Inferior parietal cortex (tissue), 1 donor: ENCODE measurements at regions not wholly inside any gene's neighbourhood (a gene's known extent, or its start where the extent isn't known, plus 50 kb on each side); places are given as distances from the start of the nearest gene placed in this dataset.
"Not testable (repeated sequence)": the region's sequence is repeated elsewhere in the genome, so short reads cannot be mapped to it uniquely, and the experiment has no call there.

Experiments
- DNase-seq: peaks from one replicate; pipeline ENCODE4 v3.0.0-alpha.2; 2016; ENCODE audit errors: extremely low spot score

DNA sequence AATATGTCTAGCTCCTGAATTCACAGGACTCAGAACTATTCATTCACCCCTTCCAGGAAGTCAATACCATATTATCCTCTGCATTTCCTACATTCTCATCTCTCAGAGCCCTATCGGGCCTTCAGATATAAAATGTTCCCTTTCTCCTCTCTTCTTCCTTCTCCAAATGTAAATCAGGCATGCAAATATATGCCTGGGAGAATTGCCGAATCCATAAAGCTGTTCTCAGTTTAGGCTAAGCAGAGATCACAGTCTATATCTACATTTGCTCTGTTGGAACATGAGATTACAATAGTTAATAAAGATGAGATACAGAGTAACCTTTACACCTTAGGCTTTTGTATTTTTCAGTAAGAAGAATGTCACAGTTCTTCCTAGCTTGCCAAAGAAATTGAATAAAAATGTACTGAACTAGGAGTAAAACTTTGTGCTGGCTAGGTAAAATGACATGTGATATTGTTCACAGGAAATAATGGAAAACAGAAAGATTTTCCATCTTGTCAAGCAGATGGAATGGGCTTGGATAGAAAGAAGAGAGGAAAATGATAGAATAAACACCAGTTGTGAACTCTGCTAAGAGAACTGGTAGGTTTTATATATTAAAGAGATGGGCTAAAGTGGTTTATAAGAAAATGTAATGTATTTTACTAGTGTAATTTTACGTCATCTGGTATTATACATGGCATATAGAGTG is 161.5 kb downstream of the NRIP1 start:
- no peak for DNase-seq

DNA sequence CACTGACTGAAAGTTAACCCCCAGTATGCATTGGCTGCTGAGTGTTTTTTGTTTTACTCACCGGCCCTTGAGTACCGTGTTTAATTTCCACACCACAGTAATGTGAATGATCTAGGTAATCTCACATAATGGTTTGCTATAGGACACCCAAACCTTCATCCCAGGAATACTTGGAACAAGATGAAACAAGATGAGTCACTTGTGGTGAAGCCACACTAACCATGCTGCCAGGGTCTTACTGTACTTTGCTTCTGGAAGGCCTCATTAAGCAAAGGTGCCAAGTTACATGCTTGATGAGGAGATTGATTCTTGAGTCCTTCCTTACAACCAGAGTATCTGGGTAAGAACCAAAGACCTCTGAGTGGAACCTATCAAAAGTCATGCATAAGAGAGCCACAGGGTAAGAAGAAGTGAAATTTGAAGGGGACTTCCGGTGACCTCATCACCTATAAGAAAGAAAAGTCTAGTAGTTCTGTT is 163.3 kb downstream of the NRIP1 start:
- DNase-seq: no peak

DNA sequence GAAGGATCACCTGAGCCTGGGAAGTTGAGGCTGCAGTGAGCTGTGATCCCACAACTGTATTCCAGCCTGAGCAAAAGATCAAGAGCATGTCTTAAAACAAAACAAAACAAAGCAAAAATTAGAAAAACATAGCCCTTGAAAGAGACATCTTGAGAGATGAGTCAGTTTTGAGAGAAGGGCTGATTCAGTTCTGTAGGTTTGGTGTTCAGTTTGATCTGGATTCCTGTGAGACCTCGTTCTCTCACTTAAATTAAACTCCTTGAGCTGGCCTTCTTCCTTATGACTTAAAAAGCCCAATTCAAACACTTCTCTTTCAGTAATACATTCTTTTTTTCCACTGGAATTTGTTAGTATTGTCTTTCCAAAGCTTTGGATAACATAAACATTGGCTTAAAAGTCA is 164.2 kb downstream of the NRIP1 start:
- DNase-seq: no peak

DNA sequence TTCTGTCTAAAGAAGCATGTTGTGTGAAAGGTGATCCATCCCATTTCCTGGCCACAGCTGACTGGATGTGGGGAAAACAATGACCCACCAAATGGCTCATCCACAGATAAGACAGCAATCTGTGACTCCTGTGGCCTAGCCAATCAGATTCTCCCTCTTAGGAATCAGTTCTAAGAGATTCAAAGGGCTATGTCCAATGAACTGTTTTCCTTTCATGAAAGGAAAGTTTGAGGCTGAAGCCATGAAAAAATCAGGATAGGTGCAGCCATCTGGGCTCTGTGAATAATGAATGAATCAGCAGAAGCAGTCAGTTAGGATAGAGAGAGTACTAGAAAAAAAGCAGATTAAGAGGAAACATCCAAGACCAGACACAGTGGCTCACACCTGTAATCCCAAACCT is 164.7 kb downstream of the NRIP1 start:
- DNase-seq: no peak

DNA sequence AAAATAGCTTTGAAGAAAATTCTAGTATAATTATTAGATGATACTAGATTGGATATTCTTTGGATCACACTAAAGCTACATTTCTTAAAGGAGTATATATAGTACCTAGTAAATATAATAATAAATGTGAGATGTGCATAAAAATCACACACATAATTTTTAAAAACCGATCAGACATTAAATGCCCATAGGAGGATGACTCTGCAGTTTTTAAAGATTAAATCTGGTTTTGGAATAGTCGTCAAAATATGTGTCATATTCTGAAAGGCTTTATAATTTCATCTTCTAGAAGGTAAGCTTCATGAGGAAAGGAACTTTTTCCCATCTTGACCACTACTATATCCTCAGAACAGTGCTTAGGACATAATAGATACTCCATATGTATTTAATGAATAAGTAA is 169.0 kb downstream of the NRIP1 start:
- DNase-seq: no peak

DNA sequence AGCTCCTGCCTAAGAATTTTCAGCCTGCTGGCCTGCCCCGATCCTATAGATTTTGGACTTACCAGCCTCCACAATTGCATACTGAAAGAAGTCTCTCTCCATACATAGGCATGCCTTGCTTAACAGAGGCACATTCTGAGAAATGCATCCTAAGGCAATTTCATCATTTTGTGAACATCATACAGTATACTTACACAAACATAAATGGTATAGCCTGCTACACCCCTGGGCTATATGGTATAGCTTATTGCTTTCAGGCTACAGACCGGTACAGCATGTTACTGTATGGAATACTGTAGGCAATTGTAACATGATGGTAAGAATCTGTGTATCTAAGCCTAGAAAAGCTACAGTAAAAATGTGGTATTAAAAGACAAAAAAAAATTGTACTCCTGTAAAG is 174.7 kb downstream of the NRIP1 start:
- DNase-seq: no peak

DNA sequence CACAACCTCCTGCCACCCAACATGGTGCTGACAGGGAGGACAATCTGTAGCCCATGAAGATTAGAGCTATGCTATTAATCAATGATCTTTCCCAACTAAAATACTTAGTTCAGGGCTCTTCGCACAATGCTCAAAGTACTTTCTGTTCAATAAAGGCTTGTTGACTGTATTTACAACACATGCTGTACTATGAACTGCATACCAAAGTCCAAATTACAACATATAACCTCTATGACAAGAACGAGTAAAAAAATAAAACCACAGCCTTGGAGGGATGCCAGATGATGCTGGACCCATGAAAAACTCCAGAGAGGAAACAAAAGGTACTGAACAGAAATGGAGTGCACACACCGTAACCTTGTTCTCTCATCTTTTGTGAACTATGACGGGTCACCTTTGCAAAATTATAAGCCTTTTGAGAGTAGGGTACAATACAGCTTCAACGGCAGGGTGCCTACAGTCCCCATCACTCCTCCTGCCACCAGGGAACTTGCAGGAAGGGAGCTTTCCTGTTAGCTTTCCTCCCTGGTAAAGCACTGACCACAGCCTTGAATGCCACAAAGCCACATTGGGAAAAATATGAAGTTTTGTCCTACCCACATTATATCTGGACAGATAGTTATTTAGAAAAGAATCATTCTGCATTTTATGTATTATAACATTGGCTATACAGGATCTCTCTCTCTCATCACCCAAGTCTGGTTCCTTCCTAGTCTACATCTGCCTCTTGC is 175.6 kb downstream of the NRIP1 start:
- DNase-seq: no peak

DNA sequence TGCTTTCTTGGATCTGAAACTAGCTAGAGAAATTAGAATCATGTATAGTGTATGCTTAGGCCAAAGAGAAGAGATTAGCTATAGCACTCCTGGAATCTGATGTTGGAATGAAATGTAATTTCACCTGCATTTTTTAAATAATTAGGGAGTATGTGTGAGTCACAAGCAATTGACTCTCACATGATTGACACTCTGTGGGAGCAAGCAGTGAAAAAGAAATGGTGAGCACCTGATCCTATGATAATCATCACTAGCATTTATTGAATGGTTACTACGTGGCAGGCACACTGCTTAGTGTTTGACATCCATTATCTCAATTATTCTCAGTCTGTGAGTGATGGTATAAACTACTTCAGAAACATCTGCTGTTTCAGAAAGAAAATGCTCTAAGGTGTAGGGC is 176.6 kb downstream of the NRIP1 start:
- no peak for DNase-seq

DNA sequence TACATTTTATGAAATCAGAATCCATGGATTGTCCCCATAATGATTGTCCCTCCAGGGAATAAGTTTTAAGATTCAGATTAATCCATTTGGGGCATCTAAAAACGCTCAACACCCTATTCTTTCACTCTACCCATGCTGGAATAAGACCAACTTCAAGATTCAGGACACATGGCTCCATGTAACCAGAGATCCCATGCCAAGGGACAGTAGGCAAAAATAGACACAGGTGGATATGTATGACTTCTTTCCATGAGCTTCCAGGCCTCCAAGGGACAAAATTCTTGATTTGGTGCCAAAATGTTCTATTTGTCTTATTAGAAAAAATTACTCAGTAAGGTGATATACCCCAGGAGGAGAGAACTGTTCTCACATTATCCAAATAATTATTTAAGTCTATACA is 178.8 kb downstream of the NRIP1 start:
- DNase-seq: no peak

DNA sequence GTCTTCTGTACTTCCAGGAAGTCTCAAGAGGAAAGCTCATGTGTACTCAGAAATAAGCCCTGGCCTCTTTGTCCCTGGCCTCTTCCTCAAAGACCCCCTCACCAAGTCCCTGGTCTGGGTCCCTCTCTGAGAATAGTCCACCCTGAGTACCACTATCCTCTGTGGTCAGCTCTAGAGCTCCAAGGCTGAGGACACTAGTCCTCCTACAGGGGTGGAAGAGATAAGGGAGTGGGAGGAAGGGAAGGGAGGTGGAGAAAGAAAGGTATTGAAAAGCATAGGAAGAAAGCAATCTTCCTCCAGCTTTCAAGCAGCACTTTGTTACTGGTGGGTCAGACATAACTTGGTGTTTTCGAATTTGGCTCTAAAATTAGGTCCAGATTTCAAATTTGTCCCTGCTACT is 181.4 kb downstream of the NRIP1 start:
- DNase-seq: no peak

DNA sequence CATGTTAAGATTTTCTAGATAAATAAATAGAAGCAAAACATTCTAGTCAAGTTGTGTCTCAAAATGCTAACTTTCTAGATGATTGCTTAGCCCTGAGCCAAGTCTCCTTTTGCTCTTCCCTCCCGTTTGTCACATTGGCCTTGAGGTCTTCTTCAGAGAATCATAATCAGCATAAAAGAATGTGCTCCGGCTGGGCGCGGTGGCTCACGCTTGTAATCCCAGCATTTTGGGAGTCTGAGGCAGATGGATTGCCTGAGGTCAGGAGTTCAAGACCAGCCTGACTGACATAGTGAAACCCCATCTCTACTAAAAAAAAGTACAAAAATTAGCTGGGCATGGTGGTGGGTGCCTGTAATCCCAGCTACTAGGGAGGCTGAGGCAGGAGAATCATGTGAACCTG is 182.3 kb downstream of the NRIP1 start:
- DNase-seq: not testable (repeated sequence)

DNA sequence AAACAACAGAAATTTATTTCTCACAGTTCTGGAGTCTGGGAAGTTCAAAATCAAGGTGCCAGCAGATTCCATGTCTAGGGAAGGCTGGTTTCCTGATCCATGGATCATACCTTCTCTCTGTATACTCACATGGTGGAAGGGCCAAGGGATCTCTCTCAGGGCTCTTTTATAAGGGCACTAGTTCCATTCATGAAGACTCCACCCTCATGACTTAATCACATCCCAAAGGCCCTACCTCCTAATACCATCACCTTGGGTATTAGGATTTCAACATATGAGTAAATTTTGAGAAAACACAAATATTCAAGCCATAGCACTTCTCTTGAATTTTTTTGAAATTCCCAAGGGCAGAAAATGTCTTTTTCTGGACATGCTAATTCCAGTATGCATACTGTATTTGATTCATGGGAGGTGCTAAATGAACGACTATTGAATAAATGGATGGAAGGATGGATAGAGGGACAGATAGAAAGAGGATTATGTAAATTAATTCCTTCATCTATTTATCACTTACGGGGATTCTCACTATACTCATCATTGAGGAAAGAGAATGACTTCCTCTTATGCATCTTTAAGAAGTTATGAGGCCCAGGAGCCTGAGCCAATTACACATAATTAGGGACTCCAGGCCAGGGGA is 182.8 kb downstream of the NRIP1 start:
- DNase-seq: no peak

DNA sequence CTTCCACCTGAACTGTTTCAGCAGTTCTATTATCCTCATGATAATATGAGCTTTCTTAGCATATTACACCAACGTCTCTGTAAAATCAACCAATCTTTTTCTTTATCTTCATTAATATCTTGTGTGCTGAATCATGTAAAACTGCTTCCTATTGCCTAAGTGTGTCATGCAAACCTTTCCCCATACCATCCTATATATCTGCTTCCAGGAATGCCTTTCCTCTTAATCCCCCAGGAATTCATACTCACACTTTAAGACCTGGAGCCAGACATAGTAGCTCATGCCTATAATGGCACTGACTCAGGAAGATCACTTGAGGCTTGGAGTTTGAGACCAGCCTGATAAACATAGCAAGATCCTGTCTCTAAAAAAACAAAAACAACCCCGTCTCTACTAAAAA is 183.9 kb downstream of the NRIP1 start:
- DNase-seq: no peak

DNA sequence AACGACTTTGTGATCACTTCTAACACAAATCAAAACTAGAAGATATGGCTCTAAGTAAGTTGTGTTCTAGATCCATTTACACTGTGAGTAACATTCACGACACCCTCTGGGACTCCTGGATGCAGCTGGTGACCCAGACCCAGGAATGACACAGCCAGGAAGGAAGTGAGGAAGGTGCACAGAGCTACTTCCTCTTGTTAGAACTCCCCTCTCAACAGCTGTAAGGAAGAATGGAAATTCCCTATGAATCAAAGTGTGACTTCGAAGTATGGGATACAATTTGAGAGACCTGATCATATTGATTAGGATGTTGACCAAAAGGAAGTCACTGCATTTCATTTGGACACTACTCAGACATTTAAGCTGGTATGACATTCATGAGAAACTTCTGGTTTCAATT is 185.3 kb downstream of the NRIP1 start:
- DNase-seq: no peak

DNA sequence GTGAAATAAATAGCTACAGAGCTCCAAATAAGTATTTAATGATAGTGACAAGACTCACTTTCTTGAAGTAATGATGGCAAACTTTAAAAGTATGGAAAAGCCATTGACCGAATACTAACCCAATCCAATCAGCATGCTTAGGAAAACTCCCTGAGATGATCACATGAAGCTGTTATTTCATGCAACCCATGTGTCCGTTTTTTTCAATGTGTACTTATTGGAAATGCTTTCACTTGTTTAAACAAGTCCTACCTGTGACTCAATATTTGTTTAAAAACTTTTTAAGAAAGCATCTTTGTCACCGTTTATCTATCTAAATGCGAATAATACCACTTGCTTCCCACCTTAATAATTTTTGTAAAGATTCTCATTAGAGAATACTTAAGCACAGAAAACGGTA is 185.8 kb downstream of the NRIP1 start:
- no peak for DNase-seq

DNA sequence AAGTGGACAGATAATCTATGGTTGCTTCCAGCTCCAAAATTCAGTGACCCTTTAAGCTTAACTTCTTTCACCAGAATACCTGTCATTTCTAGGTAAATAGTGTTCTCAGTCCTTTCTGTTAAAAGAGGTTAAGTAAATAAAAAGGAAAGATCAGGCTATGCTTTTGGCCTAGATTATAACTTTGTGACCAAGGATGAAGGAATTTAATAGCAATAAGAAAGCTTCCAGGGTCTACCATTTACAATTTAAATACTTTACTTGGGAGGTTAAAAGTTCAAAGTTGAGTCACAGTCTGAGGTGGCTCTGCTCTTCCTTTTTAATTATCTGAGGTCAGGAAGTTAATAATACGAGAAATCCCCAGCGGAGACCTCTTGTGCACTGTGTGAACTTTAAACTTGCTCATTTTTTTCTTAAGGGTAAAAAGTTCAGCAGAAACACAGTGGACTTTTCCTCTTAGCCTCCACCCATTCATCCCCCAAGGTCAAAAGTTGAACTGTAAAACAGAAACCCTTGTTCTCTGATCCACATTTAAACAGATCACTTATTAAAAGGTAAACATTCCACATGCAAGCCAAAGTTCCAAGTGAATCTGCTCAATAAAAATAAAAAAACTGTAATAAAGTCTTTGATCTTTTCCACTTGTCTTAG is 187.1 kb downstream of the NRIP1 start:
- no peak for DNase-seq

DNA sequence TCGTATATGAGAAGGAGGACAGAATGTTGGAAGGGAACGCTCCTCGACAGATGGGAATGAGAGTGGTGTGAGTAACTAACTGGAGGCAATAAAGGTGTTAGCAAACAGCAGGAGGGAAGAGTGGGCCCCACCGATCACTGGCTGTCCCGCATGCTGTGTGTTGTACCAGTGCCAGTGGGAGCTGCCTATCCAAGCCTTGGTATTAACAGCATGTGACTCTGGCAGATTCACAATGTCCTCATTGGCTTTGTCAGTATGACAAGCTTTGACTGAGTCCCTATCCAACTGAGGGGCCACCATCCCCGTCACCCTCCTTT is 188.3 kb downstream of the NRIP1 start:
- no peak for DNase-seq

DNA sequence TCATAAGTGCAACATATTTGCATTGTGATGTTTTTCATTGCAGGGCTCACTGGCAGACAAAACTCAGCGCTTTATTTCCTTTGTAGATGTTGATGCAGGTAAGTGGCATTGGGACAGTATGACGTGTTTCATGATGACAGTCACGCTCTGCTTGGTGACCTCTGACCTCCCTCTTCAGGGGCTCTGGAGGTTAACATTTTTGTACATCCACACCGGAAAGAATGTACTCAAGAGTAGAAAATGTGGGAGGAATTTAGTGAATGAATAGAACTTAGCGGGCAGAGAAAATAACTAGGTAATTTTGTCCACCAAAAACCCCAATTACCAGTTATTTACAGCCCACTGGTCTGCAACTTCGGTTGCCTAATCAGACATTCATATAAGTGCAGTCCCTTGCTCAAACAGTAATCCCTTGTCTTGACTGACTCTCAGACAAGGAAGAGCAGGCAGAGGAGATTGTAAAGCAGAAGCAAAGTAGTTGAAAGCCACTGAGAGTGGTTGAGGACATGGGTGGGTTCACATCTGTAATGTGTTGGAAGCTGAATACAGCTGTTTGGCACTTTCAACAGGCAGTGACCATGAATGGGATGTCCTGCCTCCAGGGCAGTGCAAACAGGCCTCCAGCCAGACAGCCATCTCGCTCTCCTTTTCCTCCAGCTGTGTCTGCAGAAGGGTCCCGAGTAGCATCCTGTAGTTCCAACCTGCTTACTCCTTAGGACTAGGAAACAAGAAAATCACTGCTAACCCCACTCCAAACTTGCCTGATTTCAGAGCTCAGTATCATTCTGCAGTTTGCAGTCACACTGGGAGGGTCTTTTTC is 188.9 kb downstream of the NRIP1 start:
- DNase-seq: no peak

DNA sequence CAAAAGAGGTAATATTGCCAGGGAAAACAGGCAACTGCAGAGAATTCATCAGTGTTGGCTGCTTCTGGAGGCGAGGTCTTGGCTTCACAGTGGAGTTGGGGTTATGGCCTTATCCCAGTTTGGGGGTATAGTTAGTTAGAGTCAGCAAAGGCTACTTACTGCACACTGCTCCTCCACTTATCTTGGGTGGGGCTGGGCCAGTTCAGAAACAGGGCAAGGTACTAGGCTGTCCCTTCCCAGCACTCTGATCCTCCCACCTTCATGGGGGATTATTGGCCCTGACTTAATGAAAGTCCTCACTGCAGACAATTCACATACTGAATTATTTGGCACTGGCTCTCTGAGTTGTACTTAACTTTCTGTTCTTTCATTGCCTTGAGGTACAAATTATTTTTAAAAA is 189.6 kb downstream of the NRIP1 start:
- DNase-seq: no peak

DNA sequence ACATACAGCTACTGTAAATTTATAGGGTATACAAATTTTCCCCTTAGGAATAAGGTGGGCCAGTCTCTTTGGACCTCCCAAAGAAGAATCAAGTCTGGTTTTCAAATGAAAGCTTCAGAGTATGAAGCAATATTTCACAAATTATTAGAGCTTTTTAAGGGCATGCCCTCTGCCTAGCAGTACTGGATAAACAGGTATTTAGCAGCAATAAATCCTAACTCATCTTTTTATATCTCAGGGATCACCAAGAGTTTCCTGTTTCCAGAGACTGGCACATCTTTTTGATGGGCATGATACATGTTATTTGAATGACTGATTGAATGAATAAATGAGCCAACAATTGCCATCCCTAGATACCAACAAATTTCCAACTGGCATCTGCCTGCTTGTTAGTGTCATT is 190.4 kb downstream of the NRIP1 start:
- no peak for DNase-seq

DNA sequence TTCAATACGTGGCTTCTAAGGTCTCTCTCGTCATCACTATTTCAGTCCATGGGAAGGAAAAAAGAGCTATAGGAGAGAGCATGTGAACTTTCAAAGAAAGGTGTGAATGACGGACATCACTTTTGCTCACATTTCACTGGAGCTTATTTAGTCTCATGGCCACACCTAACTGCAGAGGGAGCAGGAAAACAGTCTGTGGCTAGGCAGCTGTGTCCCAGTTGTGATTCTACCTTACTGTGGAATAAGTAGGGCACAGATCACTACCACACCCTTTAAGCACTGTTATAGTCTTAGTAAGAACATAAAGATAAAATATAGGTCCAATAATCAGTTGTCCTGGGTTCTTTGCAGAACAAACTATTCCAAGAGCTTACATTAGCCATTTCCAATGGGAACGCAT is 192.9 kb downstream of the NRIP1 start:
- DNase-seq: no peak

DNA sequence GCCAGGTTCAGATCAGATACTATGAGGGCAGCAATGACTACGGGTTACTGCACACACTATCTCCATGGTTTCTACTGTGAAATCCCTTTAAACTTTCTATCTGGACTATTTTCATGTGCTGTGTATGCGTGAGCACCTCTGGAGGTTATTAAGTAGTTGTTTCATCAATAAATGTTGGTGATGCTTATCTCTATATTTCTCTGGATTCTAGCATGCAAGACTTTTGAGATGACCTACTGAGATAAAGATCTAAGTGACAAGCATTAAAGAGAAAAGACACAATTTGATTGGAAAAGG is 194.0 kb downstream of the NRIP1 start:
- no peak for DNase-seq
